ENCODE measurements at regions not wholly inside any gene's neighbourhood (a gene's known extent, or its start where the extent isn't known, plus 50 kb on each side); places are given as distances from the start of the nearest gene placed in this dataset.

DNA sequence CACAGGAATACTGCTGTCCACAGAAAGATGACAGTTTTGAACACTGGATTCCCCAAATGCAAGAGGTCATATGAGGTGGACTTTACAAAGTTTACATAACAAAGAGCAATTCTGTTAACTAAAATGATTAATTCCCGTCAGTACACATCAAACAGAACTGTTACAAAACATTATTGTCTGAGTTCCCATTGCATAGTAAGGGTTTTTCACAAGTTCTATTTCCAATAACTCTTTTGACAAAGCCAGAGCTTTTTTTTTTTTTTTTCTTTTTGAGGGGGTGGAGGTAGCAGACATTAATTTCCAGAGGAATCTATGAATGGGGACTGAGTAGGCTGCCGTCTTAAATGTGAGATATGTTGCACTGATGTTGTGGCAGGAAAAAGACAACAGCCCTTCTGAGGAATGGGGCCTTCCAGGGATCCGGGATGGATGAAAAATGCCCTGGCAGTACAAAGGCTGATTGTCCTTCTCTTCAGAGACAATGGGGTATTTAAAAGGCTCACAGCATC is 178.1 kb upstream of the KBTBD8 start:
- no peaks in the 10 kb centered on the region for H4K20me1 ChIP-seq (ENCODE audit: low read depth, low read length)
- H3K27me3 ChIP-seq (ENCODE audit: low read length), result no peaks in the 10 kb centered on the region
- H3K4me2 ChIP-seq (ENCODE audit: low read depth, low read length, poor library complexity, severe bottlenecking), result no peak overlapping the region
- H3K79me2 ChIP-seq (ENCODE audit: insufficient read depth, low read length), result no peaks in the 10 kb centered on the region
- TF ChIP-seq EZH2phosphoT487 (conservative IDR thresholded peaks at IDR 0.05; ENCODE audit: low read length), result no peak
- TF ChIP-seq, protein P1, sequence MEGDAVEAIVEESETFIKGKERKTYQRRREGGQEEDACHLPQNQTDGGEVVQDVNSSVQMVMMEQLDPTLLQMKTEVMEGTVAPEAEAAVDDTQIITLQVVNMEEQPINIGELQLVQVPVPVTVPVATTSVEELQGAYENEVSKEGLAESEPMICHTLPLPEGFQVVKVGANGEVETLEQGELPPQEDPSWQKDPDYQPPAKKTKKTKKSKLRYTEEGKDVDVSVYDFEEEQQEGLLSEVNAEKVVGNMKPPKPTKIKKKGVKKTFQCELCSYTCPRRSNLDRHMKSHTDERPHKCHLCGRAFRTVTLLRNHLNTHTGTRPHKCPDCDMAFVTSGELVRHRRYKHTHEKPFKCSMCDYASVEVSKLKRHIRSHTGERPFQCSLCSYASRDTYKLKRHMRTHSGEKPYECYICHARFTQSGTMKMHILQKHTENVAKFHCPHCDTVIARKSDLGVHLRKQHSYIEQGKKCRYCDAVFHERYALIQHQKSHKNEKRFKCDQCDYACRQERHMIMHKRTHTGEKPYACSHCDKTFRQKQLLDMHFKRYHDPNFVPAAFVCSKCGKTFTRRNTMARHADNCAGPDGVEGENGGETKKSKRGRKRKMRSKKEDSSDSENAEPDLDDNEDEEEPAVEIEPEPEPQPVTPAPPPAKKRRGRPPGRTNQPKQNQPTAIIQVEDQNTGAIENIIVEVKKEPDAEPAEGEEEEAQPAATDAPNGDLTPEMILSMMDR (IDR thresholded peaks at IDR 0.05; ENCODE audit: insufficient read depth, low read length, poor library complexity, severe bottlenecking), result no peak
- no peaks in the 10 kb centered on the region for H3F3A ChIP-seq (ENCODE audit: insufficient read depth)
- no peaks in the 10 kb centered on the region for H3K9me3 ChIP-seq (ENCODE audit: insufficient read depth, low read length)
- no peak overlapping the region for H2AFZ ChIP-seq (ENCODE audit: low read depth, low read length, severe bottlenecking)
- no peak overlapping the region for H3K27ac ChIP-seq (ENCODE audit: low read depth, low read length)
- H3K4me3 ChIP-seq (ENCODE audit: insufficient read depth, low read length, poor library complexity, severe bottlenecking), result no peak overlapping the region
- H3K9ac ChIP-seq (ENCODE audit: low read length), result no peak overlapping the region
- no peaks in the 10 kb centered on the region for H3K36me3 ChIP-seq (ENCODE audit: low read length)
- H3K9me2 ChIP-seq (replicated peaks; ENCODE audit: insufficient read depth, low read length), result no peaks in the 10 kb centered on the region

GRCh38 chr3:66822186-66823008 is 175.7 kb upstream of the KBTBD8 start:
- TF ChIP-seq, protein P1 (IDR thresholded peaks at IDR 0.05; ENCODE audit: insufficient read depth, low read length, poor library complexity, severe bottlenecking), result peak; percentile 74
- TF ChIP-seq EZH2phosphoT487 (conservative IDR thresholded peaks at IDR 0.05; ENCODE audit: low read length), result no peak
- no peaks in the 10 kb centered on the region for H3K36me3 ChIP-seq (ENCODE audit: low read length)
- H3F3A ChIP-seq (ENCODE audit: insufficient read depth), result no peaks in the 10 kb centered on the region
- H3K27ac ChIP-seq (ENCODE audit: low read depth, low read length), result no peak overlapping the region
- H3K79me2 ChIP-seq (ENCODE audit: insufficient read depth, low read length), result no peaks in the 10 kb centered on the region
- H3K9ac ChIP-seq (ENCODE audit: low read length), result no peak overlapping the region
- H3K9me3 ChIP-seq (ENCODE audit: insufficient read depth, low read length), result no peaks in the 10 kb centered on the region
- H2AFZ ChIP-seq (ENCODE audit: low read depth, low read length, severe bottlenecking), result no peak overlapping the region
- no peaks in the 10 kb centered on the region for H3K9me2 ChIP-seq (replicated peaks; ENCODE audit: insufficient read depth, low read length)
- H3K4me3 ChIP-seq (ENCODE audit: insufficient read depth, low read length, poor library complexity, severe bottlenecking), result no peak overlapping the region
- H3K4me2 ChIP-seq (ENCODE audit: low read depth, low read length, poor library complexity, severe bottlenecking), result no peak overlapping the region
- H3K27me3 ChIP-seq (ENCODE audit: low read length), result no peaks in the 10 kb centered on the region
- H4K20me1 ChIP-seq (ENCODE audit: low read depth, low read length), result no peaks in the 10 kb centered on the region

- Histone ChIP-seq H3K36me3 (ENCODE audit: low read length) (no peaks in the 10 kb centered on the region), H3K4me3 (ENCODE audit: insufficient read depth, low read length, poor library complexity, severe bottlenecking) (no peak overlapping the region), H2AFZ (ENCODE audit: low read depth, low read length, severe bottlenecking) (no peak overlapping the region), H3K79me2 (ENCODE audit: insufficient read depth, low read length) (no peaks in the 10 kb centered on the region), H3K4me2 (ENCODE audit: low read depth, low read length, poor library complexity, severe bottlenecking) (no peak overlapping the region), H3K9me2 (replicated peaks; ENCODE audit: insufficient read depth, low read length) (no peaks in the 10 kb centered on the region), H3K27me3 (ENCODE audit: low read length) (no peaks in the 10 kb centered on the region), H3K9ac (ENCODE audit: low read length) (no peak overlapping the region), H3K27ac (ENCODE audit: low read depth, low read length) (no peak overlapping the region), H4K20me1 (ENCODE audit: low read depth, low read length) (no peaks in the 10 kb centered on the region), H3F3A (ENCODE audit: insufficient read depth) (no peaks in the 10 kb centered on the region), H3K9me3 (ENCODE audit: insufficient read depth, low read length) (no peaks in the 10 kb centered on the region)
- no peak for TF ChIP-seq EZH2phosphoT487 (conservative IDR thresholded peaks at IDR 0.05; ENCODE audit: low read length)
- TF ChIP-seq, protein P1 (IDR thresholded peaks at IDR 0.05; ENCODE audit: insufficient read depth, low read length, poor library complexity, severe bottlenecking), result no peak
These were observed 175.1 kb upstream of the KBTBD8 start for GRCh38 chr3:66823009-66823397.

All from SU-DHL-6 (cell line).